Small intestine (tissue), 7 donors: ENCODE measurements at regions not wholly inside any gene's neighbourhood (a gene's known extent, or its start where the extent isn't known, plus 50 kb on each side); places are given as distances from the start of the nearest gene placed in this dataset.

Experiments used
- DNase-seq, 2 donors: peaks; one replicate each; pipeline versions ENCODE4 v3.0.0 to v3.0.0-alpha.2; 2013
- FAIRE-seq: peaks from 2 replicates; lab custom pipeline; 2012; peaks lifted over from hg19 to GRCh38; lab: Jason Lieb, UNC
- H3K27ac ChIP-seq, 3 donors: one replicate each; pipeline ENCODE4 v1.5.1; 2013; ENCODE audit warnings: low read length in 2 of 3, mild to moderate bottlenecking in 2 of 3, control low read depth in 1 of 3, inconsistent platforms in 1 of 3, low read depth in 1 of 3, moderate library complexity in 1 of 3
- H3K27me3 ChIP-seq, 3 donors: one replicate each; pipeline ENCODE4 v1.6.1; 2013; ENCODE audit warnings: low read length in 3 of 3, inconsistent platforms in 1 of 3; ENCODE audit not compliant: control insufficient read depth in 3 of 3, insufficient read depth in 3 of 3
- H3K36me3 ChIP-seq, 3 donors: one replicate each; pipeline ENCODE4 v1.6.1; 2013; ENCODE audit warnings: low read length in 3 of 3, inconsistent platforms in 1 of 3, low read depth in 1 of 3, mild to moderate bottlenecking in 1 of 3, moderate library complexity in 1 of 3; ENCODE audit not compliant: control insufficient read depth in 3 of 3, insufficient read depth in 2 of 3
- H3K4me1 ChIP-seq, 3 donors: one replicate each; pipeline ENCODE4 v1.6.1; 2013; ENCODE audit warnings: low read length in 2 of 3, inconsistent platforms in 1 of 3, low read depth in 1 of 3, mild to moderate bottlenecking in 1 of 3, moderate library complexity in 1 of 3; ENCODE audit not compliant: control insufficient read depth in 3 of 3, insufficient read depth in 2 of 3
- H3K4me3 ChIP-seq, 3 donors: one replicate each; pipeline ENCODE4 v1.5.1; 2013; ENCODE audit warnings: low read length in 3 of 3, control low read depth in 1 of 3, inconsistent platforms in 1 of 3, low read depth in 1 of 3, mild to moderate bottlenecking in 1 of 3, moderate library complexity in 1 of 3
- H3K9me3 ChIP-seq, 2 donors: one replicate each; pipeline ENCODE4 v1.6.1; 2013; ENCODE audit warnings: low read depth in 1 of 2, low read length in 1 of 2; ENCODE audit not compliant: control insufficient read depth in 2 of 2, insufficient read depth in 1 of 2
- WGBS, 3 donors: extraction: QIAGEN DNeasy Blood & Tissue Kit; methylation state at CpG; one replicate each; pipeline ENCODE4 v1.1.7; 2013; 5-methylcytosine and 5-hydroxymethylcytosine counted together
- donor health status: healthy with polysubstance abuse.
- donor health status: control.
- donor health status: control.
- donor health status: Bipolar disorder and iron deficiency.
- donor health status: healthy.

DNA sequence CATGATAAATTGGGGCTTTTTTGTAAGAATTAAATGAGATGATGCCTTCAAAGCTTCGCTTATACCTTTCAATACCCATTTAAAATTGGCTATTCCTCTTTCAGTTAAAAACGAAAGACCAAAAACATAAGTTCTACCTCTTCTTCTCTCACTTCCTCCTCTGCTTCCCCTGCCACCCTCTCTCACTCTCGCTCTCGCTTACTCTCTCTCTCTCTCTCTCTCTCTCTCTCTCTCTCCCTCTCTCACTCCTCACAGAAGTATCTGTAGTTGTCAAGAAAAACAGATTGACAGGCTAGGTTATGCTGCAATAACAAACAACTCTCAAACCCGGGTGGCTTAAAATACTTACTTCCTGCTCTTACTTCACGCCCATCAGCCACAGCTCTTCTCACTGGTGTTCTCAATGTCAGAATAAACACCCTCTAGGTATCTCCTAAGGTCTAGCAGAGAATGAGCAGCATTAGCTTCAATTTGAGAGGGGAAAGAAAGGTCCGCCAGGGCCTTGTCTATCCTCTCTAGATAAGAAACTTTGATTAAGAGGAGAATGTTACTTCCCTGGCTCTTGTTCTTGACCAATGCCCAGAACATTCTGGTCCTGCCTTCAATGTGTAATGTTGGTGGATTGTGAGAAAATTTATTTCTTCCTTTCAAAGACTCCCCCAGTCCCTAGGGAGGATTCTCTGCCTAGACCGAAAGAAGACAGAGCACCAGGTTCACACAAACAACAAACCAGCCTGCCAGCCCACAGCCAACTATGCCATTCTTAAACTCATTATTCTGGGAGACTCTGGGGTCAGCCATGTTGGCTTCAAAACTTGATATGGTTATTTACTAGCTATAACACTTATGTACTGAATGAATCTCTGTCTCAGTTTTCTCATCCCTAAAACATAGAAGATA is 1028.7 kb downstream of the XPNPEP1 start:
- Histone ChIP-seq H3K9me3 (no peaks in the 10 kb centered on the region), H3K36me3 (no peaks in the 10 kb centered on the region), H3K27ac (no peak overlapping the region), H3K4me3 (no peak overlapping the region), H3K27me3 (no peaks in the 10 kb centered on the region), H3K4me1 (no peaks in the 10 kb centered on the region)
- 74 to 79% (median 76%) methylated on average over 8 of the region's 8 CpGs for WGBS, 3 donors
- FAIRE-seq (no peak), DNase-seq (no peak)

DNA sequence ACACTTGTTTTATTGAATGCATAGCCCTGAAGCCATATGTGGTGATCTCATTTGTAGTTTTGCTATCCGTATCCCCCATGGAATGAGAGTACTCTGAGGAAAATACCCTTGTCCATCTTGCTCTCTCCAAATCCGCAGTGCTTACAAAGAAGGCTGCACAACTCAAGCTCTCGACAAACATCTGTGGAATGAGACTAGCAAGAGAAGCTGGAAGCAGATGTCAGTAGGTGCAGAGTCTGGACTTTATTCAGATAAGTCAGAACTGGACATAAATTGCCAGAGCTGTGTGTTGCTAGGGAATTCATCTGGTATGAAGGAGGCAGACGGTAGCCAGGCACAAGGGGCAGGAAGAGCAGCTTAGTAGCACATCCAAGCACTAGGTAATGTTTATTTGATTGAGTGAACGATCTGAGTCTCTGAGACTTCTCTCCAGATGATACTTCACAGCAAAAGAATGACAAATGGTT is 1046.2 kb downstream of the XPNPEP1 start:
- Histone ChIP-seq H3K4me1 (no peaks in the 10 kb centered on the region), H3K27me3 (no peaks in the 10 kb centered on the region), H3K4me3 (no peak overlapping the region), H3K27ac (no peak overlapping the region), H3K9me3 (no peaks in the 10 kb centered on the region), H3K36me3 (no peaks in the 10 kb centered on the region)
- no peak for FAIRE-seq
- DNase-seq, result peak in 1 of 2 donors; percentile 4
- 19 to 35% (median 33%) methylated on average over 5 of the region's 5 CpGs for WGBS, 3 donors

DNA sequence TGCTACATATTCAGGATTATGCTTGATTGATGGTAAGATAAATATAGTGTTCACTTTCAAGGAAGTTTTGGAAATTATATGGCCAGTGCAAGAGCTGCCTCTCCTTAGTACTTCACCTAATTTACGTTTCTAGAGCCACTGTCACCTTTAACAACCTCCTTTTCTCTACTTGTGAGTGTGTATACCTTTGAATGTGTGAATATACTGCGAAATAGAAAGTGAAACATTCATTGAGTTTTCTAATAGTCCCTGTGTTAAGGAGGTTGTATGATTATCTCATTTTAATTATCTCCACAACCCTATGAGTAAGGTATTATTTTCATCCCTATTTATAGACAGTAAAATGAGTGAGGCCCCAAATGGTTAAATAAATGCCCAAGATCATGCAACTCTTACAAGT is 1050.5 kb downstream of the XPNPEP1 start:
- no peak overlapping the region for H3K27ac ChIP-seq
- no peaks in the 10 kb centered on the region for H3K4me1 ChIP-seq
- H3K36me3 ChIP-seq, result no peaks in the 10 kb centered on the region
- FAIRE-seq, result no peak
- H3K9me3 ChIP-seq, result no peaks in the 10 kb centered on the region
- H3K27me3 ChIP-seq, result no peaks in the 10 kb centered on the region
- DNase-seq, result no peak
- 19 to 60% (median 24%) methylated on average over 2 of the region's 2 CpGs for WGBS, 3 donors
- H3K4me3 ChIP-seq, result no peak overlapping the region

DNA sequence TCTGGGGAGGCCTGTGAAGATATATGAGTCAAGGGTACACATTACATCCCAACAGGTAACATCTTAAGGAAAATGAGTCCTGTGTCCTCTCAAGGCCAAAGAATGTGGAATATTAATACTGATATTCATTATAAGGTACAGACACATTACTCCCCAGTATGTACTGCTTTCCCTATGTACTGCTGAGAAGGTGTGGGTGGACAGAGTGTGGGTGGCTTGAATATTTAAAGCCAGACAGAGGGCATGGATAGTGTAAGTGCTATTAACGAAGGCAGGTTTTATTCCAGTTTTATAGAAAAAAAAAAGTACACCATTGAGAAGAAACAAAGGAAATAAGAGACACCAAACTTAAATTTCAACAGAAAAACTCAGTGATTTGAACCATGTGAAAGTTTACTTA is 1054.4 kb downstream of the XPNPEP1 start:
- H3K36me3 ChIP-seq, result no peaks in the 10 kb centered on the region
- H3K27ac ChIP-seq, result no peak overlapping the region
- FAIRE-seq, result no peak
- H3K27me3 ChIP-seq, result no peaks in the 10 kb centered on the region
- H3K4me1 ChIP-seq, result no peaks in the 10 kb centered on the region
- 47 to 69% (median 64%) methylated on average over 1 of the region's 1 CpG for WGBS, 3 donors
- H3K4me3 ChIP-seq, result no peak overlapping the region
- no peaks in the 10 kb centered on the region for H3K9me3 ChIP-seq
- no peak for DNase-seq

DNA sequence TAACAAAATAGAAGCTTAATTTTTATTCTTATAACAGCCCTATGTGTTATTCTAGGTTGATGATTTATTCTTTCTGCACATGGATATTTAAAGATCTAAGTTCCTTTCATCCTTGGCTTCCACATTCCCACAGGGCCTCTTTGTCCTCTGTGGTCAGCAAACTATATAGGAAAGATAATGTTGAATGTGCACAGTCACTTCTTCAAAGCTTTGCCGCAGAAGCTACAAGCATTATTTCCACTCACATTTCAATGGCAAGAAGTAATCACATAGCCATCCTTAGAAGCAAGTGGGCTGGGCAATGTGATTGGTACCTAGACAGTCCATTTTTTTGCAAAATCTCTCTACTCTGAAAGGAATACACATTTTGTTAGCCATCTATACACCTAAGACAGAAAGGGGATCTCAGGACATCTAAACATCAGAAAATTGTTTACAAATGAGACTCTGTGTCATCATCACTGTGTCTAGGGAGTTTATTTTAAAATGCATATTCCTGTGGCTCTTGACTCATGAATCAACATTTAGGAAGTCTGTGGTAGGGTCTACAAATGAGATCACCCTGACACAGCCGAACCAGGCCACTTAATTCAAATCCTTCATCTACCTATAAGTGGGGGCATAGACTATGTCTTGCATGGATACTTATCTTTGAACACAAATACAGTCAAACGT is 1060.5 kb downstream of the XPNPEP1 start:
- Histone ChIP-seq H3K36me3 (no peaks in the 10 kb centered on the region), H3K4me3 (no peak overlapping the region), H3K9me3 (no peaks in the 10 kb centered on the region), H3K27ac (no peak overlapping the region), H3K27me3 (no peaks in the 10 kb centered on the region), H3K4me1 (no peaks in the 10 kb centered on the region)
- no peak for FAIRE-seq
- 52 to 61% (median 58%) methylated on average over 3 of the region's 3 CpGs for WGBS, 3 donors
- no peak for DNase-seq

DNA sequence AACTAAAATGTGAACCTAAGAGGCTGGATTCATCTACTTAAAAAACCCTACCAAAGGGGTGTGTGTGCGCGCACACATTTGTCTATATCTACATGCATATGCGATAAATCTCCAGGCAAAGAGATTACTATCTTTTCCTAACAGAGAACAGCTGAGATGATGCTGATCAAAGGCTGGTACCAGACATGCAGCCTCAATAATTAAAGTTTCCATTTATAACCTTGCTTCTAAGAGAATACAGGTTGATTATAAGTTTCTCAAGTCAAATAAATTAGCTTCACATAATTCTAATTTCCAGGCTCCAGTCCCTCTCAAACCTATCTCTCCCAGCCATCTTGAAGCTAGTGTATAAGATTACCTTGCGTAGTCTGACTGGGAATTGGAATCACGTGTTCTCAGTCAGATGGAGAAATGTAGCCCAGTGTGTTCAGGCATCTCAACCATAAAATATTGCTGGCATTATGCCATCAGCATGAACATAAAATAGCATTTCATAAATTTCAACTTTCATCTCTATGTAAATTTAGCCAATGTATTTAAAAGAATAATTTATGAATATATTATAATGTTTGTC is 1062.0 kb downstream of the XPNPEP1 start:
- no peaks in the 10 kb centered on the region for H3K36me3 ChIP-seq
- no peak for FAIRE-seq
- H3K4me1 ChIP-seq, result no peaks in the 10 kb centered on the region
- DNase-seq, result no peak
- no peaks in the 10 kb centered on the region for H3K27me3 ChIP-seq
- H3K9me3 ChIP-seq, result no peaks in the 10 kb centered on the region
- H3K4me3 ChIP-seq, result no peak overlapping the region
- H3K27ac ChIP-seq, result no peak overlapping the region
- 85 to 90% (median 88%) methylated on average over 5 of the region's 5 CpGs for WGBS, 3 donors

DNA sequence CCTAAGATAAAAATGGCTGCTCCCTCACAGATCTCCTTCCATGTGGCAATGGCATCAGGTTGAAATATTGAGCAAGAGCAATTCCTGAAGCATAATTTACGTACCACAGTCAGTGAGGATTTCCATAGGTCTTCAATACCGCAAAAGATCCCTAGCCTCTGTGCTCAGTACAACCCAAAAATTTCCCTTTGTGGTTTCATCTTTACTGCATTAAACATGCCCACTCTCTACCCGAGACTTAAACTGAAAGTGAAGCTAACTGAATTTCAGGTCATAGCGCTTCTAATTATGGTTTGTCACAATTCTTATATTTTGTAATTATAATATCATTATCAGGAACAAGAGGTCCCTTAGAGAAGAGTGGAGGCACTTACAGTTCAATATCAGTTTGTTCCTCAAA is 1071.1 kb downstream of the XPNPEP1 start:
- 65 to 75% (median 69%) methylated on average over 4 of the region's 4 CpGs for WGBS, 3 donors
- DNase-seq (no peak), FAIRE-seq (no peak)
- Histone ChIP-seq H3K9me3 (no peaks in the 10 kb centered on the region), H3K4me1 (no peaks in the 10 kb centered on the region), H3K4me3 (no peak overlapping the region), H3K36me3 (no peaks in the 10 kb centered on the region), H3K27ac (no peak overlapping the region), H3K27me3 (no peaks in the 10 kb centered on the region)

DNA sequence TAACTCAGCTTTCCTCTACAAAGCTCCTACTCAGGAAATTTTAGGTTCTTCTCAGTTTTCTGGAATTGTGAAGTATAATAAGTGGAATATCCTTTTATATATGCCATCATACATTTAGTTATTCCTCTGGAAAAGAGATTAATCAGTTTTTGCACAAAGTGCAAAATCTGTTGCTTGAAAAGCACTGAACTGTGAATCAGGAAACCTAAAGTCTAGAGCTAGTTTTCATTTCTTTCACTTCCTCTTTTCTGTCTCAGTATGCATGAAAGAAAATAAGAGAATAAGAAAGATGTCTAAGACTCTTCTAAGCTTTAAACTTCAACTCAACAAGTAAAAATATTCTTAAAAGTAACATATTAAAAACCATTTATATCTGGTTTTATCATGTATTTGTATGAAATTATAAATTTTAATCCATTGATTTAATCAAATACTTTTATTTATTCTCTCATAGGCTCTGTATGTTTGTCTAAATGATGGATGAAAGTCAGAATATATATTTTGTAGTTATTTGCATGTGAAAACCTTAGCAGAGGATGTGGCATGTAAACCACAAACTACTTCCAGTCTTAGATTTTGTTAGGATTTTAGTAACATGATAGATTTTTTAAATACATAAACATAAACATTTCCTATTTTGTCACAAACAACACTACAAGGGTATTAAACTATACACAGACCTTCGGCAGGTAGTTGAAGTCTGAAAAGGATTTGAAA is 1073.0 kb downstream of the XPNPEP1 start:
- H3K27me3 ChIP-seq, result no peaks in the 10 kb centered on the region
- WGBS, 3 donors, result 80 to 89% (median 81%) methylated on average over 1 of the region's 1 CpG
- no peak for FAIRE-seq

More for the DNA sequence above, 1073.0 kb downstream of the XPNPEP1 start:
- no peak overlapping the region for H3K27ac ChIP-seq
- H3K4me1 ChIP-seq, result no peaks in the 10 kb centered on the region
- no peaks in the 10 kb centered on the region for H3K9me3 ChIP-seq
- no peaks in the 10 kb centered on the region for H3K36me3 ChIP-seq
- H3K4me3 ChIP-seq, result no peak overlapping the region
- no peak for DNase-seq
